ENCODE measurements at regions not wholly inside any gene's neighbourhood (a gene's known extent, or its start where the extent isn't known, plus 50 kb on each side); places are given as distances from the start of the nearest gene placed in this dataset.
"Not testable (repeated sequence)": the region's sequence is repeated elsewhere in the genome, so short reads cannot be mapped to it uniquely, and the experiment has no call there.

DNA sequence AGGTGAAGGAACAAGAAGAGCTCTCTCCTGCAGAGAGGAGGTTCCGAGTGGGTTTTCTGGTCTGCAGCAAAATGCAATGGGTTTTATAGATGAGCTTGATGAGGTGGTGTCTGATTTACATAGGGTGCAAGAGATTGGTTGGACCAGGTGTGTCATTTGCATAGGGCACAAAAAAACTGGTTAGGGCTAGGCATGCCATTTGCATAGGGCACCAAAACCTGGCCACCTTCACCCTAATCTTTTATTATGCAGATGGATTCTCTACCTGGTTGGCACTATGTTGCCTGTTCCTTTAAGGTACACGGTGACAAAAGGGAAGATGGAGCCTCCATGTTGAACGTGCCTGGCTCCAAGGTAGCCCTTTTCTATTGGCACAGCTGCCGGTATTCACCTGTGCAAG lies 94.5 kb upstream of the PRKX start:
- no peak for DNase-seq (ENCODE audit: low read depth in 1 of 2, low spot score in 1 of 2)

- DNase-seq (ENCODE audit: low read depth in 1 of 2, low spot score in 1 of 2): no peak
Measured at GRCh38 chrX:3806630-3807029, 93.2 kb upstream of the PRKX start.

DNA sequence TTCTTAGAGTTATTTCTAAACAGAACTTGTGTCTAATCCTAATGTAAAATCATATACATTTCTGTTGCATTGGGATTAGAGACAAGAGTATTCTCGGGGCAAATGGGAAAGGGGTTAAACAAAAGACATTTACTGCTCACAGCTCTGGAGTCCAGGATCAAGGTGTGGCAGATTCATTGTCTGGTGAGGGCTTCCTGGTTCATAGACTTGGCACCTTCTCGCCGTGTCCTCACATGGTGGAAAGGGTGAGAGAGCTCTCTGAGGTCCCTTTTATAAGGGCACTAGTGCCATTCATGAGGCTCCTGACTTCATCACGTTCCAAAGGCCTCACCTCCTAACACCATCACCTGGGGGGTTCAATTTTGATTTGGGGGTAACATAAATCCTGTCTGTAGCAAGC lies 90.3 kb upstream of the PRKX start:
- no peak for DNase-seq (ENCODE audit: low read depth in 1 of 2, low spot score in 1 of 2)

DNA sequence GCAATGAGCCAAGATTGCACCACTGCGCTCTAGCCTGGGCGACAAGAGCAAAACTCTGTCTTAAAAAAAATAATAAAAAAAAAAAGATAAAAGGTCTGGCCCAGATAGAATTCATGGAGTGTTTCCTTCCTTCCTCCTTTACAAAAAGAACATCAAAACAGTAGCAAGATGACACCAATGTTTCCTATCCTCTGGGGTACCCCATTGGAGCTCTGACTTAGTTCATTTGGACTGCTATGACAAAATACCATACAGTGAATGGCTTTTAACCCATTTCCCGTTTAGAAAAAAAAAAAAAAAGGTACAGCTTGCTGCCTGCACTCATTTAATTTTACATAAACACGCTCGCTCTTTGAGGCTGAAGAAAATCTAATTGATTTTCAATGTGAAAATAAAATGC lies 89.9 kb upstream of the PRKX start:
- no peak for DNase-seq (ENCODE audit: low read depth in 1 of 2, low spot score in 1 of 2)

- not testable (repeated sequence) for DNase-seq (ENCODE audit: low read depth in 1 of 2, low spot score in 1 of 2)
Measured at GRCh38 chrX:3795411-3795810, 82.0 kb upstream of the PRKX start.

DNA sequence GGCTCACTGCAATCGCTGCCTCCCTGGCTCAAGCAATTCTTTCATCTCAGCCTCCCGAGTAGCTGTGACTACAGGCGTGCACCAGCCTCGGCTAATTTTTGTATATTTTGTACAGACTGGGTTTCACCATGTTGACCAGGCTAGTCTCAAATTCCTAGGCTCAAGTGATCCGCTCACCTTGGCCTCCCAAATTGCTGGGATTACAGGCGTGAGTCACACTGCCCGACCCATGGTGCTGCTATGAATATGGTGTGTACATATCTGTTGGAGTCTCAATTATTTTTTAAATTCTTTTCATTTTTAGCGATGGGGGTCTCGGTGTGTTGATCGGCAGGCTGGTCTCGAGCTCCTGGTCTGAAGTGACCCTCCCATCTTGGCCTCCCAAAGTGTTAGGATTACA lies 78.0 kb upstream of the PRKX start:
- DNase-seq (ENCODE audit: low read depth in 1 of 2, low spot score in 1 of 2): no peak

DNA sequence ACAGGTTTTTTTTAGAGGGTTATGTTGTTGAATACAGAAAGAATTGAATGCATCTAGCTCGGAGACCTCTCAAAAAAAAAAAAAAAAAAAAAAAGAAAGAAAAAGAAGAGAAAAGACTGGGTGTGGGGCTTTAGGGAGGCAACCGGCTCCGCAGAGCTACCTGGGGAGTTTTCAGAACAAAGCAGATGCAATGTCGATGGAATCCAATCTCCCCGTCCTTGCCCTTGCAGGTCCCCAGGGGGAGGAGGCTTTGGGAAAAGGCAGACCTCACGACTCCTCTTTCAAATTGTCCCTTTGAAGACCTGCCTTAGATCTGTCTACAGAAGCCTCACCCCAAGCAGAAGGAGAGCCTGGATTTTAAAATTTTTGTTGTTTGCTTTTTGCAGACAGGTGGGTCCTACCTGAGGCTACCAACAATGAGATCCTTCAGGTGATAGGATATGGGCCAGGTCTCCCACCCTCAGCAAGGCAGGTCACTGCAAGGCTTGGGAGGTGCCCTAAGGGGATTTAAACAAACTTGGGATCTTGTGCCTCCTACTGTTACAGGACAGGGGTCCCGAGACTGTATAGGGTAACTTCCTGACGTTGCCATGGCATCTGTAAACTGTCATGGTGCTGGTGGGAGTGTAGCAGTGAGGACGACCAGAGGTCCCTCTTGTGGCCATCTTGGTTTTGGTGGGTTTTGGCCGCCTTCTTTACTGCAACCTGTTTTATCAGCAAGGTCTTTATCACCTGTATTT lies 75.2 kb upstream of the PRKX start:
- DNase-seq (ENCODE audit: low read depth in 1 of 2, low spot score in 1 of 2): no peak

DNA sequence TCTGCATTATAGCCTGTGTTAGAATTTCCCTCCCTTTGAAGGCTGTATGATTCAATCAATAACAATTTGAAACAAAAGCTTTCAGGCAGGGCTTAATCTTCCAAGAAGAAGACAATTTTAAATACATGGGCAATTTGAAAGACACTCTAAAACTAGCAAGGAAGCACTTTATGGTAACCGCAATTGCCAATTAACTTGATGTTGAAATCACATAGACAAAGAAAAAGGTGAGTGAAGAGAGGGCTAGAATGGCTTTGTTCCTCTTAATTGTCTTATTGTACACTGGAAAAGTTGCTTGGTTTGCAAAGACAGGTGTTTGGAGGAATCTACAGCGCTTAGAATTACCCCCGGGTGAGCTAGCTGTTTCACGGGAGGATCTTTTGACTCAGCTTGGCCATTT lies 74.4 kb upstream of the PRKX start:
- DNase-seq (ENCODE audit: low read depth in 1 of 2, low spot score in 1 of 2): no peak

- not testable (repeated sequence) for DNase-seq (ENCODE audit: low read depth in 1 of 2, low spot score in 1 of 2)
Measured at GRCh38 chrX:3785822-3786221, 72.4 kb upstream of the PRKX start.

DNA sequence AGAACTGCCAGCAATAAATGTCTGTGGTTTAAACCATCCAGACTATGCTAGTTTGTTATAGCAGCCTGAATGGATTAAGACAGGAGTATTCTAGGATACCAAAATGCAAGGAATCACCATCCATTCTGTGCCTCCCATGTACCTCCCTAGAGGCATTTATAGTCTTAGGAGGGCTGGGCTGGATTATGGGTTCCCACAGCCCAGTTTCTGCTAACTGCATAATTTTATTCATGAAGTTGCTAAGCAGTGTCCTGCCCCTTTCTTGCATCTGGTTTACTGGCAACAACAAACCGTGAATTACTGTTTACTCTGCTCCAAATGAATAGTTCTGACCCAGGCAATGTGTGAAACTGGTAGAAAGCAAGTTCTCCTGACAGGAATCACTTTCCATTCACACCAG lies 67.1 kb upstream of the PRKX start:
- DNase-seq (ENCODE audit: low read depth in 1 of 2, low spot score in 1 of 2): no peak

- DNase-seq (ENCODE audit: low read depth in 1 of 2, low spot score in 1 of 2): no peak
Measured at GRCh38 chrX:3779546-3779945, 66.1 kb upstream of the PRKX start.

DNA sequence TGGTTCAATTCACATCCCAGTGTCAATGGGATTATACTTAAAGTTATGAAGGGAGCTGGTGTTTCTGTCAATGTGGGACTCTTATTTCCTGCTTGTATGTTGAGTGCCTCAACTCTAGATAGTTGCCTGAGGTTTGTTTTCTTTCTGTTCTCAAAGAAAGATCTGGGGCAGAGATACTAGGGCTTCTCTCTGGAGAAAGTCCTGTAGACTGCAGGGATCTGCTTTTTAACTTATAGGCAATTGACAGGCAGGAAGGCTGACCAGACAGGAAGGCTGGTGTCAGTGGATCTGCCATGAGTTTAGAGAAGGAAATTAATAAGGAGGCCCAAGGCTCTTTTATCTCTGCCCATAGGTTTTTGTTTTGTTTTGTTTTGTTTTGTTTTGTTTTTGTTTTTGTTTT lies 64.0 kb upstream of the PRKX start:
- DNase-seq (ENCODE audit: low read depth in 1 of 2, low spot score in 1 of 2): no peak

DNA sequence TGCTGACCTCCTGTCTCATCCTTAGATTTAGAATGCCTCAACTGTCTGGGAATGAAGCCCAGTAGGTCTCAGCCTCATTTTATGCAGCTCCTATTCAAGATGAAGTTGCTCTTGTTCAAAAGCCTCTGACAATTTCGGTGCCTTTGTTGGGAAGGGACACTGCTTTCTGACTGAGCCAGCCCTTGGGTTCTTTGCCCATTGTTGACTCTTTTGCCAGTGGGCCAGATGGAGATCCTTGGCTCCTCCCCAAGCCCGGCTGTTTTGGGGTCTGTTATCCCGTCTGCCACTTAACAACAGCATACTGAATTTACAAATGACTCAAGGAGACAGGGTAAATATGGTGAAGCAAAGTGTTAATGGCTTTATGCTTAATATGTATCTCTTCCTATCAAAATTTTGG lies 58.3 kb upstream of the PRKX start:
- DNase-seq (ENCODE audit: low read depth in 1 of 2, low spot score in 1 of 2): no peak

DNA sequence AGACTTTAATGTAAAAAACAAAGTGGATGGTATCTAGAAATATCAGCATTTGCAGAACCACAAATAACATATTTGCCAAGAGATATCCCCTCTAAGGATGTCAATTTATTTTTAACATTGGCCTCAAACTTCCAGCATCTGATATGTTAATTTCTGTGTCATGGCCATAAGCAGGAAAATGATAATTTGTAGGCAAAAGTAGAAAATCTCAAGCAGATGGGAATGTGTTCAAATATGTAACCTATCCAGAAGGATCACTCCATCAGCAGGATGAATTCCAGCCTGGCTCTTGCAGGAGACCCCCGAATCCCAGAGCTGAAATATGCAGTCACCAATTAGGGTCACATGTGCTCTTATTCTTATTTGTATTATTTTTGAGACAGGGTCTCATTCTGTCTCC lies 55.4 kb upstream of the PRKX start:
- DNase-seq (ENCODE audit: low read depth in 1 of 2, low spot score in 1 of 2): no peak
